Superior temporal gyrus (tissue), 1 donor: ENCODE measurements at regions not wholly inside any gene's neighbourhood (a gene's known extent, or its start where the extent isn't known, plus 50 kb on each side); places are given as distances from the start of the nearest gene placed in this dataset.

ENCODE experiments used
- DNase-seq: peaks from one replicate; pipeline ENCODE4 v3.0.0-alpha.2; 2016; ENCODE audit errors: extremely low spot score

- DNase-seq = no peak
These were observed 324.6 kb downstream of the CAAP1 start for GRCh38 chr9:26567976-26568375.

- DNase-seq = no peak
These were observed 326.5 kb downstream of the CAAP1 start for GRCh38 chr9:26566141-26566540.

GRCh38 chr9:26565118-26565517, 327.5 kb downstream of the CAAP1 start:
- no peak for DNase-seq

- no peak for DNase-seq
These were observed 330.3 kb downstream of the CAAP1 start for GRCh38 chr9:26562338-26562737.

- no peak for DNase-seq
These were observed 330.7 kb downstream of the CAAP1 start for GRCh38 chr9:26561928-26562327.

DNA sequence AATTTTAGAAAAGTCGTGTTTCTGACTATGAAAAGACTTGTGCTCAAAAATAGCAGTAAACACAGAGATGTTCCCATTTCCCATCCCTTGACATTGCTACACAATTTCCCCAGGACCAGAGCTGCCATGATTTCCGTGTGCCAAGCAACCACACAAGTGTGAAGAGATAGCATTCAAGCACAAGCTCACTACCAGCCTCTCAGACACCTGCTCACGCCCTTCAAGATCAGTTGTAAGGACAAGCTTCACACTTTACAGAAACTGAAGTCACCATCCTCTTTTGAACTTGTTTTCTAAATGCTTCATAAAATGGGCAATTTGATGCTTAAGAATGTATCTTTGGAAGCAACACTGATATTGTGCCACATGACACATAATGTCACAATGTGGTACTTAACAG, 333.1 kb downstream of the CAAP1 start:
- DNase-seq = no peak

- DNase-seq = peak; percentile 32
These were observed 340.6 kb downstream of the CAAP1 start for GRCh38 chr9:26551971-26552370.

DNA sequence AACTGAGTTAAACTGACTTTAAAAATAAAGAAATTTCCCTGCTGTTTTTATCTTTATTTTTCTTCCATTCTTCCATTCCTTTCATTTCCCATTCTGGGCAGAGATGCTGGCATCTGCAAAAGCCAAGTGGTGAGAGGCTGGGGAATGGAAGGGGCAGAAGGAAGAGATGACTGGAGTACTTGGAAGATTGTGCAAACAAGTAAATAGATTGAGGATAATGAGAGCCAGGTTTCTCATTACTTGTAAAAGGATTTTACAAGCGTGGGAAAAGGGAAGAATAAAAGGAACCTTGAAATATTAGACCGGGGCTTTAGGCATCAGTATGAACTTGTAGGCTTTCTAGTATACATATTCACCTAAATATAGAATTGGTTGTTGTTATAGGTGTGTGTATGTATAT, 341.2 kb downstream of the CAAP1 start:
- no peak for DNase-seq

- DNase-seq = no peak
These were observed 343.8 kb downstream of the CAAP1 start for GRCh38 chr9:26548781-26549290.

GRCh38 chr9:26539867-26540493, 352.6 kb downstream of the CAAP1 start:
- DNase-seq = no peak

GRCh38 chr9:26537211-26537610, 355.4 kb downstream of the CAAP1 start:
- no peak for DNase-seq

GRCh38 chr9:26535151-26535550, 357.5 kb downstream of the CAAP1 start:
- no peak for DNase-seq

DNA sequence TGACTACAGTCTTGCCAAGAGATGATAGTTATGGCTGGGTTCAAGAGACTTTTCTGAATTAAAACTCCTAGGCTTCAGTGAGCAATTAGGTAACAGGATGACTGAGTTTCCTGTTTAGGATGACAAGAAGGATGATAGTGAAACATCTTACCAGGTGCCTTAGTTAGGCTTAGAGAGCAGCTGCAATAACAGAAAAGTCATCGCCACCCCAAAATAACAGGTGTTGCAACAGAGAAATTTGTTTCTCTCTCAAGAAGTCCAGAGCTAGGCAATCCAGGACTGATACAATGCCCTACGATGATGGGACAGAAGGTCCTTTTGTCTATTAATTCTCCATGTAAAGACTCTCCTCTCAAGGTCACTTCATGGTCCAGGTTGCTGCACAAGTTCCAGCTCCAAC, 361.8 kb downstream of the CAAP1 start:
- no peak for DNase-seq

- no peak for DNase-seq
These were observed 364.7 kb downstream of the CAAP1 start for GRCh38 chr9:26527931-26528330.

GRCh38 chr9:26524267-26524666, 368.3 kb downstream of the CAAP1 start:
- no peak for DNase-seq

GRCh38 chr9:26523577-26523976, 369.0 kb downstream of the CAAP1 start:
- DNase-seq = no peak

DNA sequence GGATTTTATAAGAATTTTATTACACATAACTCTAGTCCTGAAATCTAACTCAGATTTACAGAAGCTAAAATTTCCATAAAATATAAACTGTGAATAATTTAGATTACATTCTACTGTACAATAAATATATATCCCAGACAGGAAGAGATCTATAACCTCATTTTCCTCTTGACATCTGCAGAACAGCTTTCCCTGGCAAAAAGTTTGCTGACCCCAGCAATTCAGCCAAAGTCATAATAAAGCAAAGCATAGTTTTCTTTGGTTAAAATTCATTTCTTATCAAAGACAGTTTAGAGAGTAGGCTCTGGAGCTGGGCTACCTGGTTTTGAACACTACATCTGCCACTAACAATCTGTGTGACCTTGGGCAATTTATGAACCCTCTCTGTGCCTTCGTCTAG, 372.5 kb downstream of the CAAP1 start:
- no peak for DNase-seq

- no peak for DNase-seq
These were observed 375.7 kb downstream of the CAAP1 start for GRCh38 chr9:26516773-26517343.

DNA sequence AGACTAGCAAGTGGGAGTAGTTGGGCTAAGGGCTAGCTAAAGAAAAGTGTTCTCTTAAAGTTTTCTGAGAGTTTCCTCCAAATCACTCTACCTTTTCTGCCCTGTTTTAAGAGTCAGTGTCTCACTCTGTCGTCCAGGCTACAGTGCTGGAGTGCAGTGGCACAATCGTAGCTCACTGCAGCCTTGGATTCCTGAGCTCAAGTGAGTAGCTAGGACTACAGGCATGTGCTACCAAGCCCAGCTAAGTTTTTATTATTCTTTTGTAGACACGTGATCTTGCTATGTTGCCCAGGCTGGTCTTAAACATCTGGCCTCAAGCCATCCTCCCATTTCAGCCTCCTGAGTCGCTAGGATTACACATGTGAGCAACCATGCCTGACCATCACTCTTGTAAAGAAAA, 378.9 kb downstream of the CAAP1 start:
- no peak for DNase-seq

DNA sequence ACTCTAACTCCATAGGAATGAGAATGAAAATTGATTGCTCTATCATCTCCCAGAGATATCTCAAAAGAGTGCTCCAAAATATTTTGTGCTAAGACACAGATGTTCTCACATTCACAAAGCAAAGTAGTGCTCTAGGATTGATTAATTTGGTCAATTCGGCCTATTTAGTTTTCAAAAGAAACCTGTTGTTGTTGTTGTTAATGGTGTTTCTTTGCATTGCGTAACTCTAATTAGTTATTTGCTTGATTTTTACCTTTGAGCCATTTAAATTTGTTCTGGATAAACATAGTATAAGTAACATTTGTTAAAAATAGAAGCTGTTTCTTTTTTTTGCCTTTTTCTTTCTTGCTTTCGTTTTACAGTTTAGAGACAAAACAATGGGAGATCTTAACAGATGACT, 382.5 kb downstream of the CAAP1 start:
- DNase-seq = no peak

DNA sequence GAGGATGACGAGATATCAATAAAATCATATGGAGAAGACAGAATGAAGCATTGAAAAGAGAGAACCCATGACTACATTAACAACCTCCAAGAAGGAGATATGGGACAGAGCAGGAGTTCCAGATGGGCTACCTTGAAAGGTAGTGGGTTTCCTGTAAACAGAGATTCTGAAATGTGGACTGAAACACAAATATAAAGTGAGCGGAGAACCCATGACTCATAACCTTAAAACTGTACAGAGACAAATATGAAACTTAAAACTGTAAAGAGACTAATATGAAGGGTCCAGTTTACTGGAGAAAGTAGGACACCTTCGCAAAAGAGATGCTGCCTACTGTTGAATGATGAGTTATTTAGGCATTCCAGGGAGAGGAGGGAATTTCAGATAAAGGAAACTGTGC, 383.7 kb downstream of the CAAP1 start:
- DNase-seq = no peak

DNA sequence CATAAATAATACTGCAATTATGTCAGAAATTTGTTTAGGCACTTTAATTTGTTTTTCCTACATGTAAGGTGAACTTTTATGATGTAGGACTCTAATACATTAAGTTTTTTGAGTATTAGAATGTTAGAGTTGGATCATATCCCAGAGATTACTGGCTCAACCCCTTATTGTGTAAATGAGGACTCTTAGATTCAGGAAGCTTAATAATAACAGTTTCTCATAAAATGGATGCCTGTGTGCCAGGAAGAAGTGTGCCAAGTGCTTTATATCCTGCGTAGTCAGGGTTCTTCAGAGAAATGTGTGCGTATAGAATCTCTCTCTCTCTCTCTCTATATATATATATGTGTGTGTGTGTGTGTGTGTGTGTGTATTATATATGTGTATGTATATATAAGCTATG, 388.5 kb downstream of the CAAP1 start:
- no peak for DNase-seq

DNA sequence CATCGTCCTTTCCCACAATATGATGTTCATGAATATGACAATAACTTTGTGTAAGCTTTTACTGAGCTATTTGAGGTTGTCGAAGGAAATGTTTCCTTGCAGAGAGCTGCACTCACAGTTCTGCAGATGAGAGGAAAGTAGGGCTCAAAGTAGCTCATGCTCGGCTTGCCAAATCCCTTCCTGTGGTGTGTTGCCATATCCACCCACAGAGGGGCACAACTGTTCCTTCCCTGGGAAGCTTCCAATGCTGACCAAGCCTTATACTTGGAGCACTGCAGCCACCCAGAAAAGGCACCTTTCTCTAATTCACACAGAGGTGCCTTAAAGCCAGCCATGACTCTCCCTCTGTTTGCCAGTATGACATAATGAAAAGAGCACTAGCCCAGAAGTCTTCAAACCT, 390.3 kb downstream of the CAAP1 start:
- no peak for DNase-seq

- no peak for DNase-seq
These were observed 392.1 kb downstream of the CAAP1 start for GRCh38 chr9:26500471-26500870.
